ENCODE measurements at regions not wholly inside any gene's neighbourhood (a gene's known extent, or its start where the extent isn't known, plus 50 kb on each side); places are given as distances from the start of the nearest gene placed in this dataset.
"Not testable (repeated sequence)": the region's sequence is repeated elsewhere in the genome, so short reads cannot be mapped to it uniquely, and the experiment has no call there.

DNA sequence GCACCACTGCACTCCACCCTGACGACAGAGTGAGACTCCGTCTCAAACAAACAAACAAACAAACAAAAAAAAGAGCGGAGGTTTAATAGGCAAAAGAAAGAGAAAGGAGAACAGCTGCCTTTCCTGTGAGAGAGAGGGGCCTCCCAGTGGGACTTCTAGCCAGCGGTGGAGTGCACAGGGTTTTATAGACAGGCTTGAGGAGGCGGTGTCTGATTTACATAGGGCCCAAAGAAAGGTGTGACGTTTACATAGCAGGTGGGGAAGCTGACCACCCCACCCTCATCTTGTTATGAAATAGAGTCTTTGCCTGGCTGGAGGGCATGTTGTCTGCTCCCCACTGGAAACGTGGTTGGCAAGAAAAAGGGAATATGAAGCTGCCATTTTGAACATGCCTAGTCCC, 106.0 kb upstream of the CSNK1A1L start:
- DNase-seq = no peak

DNA sequence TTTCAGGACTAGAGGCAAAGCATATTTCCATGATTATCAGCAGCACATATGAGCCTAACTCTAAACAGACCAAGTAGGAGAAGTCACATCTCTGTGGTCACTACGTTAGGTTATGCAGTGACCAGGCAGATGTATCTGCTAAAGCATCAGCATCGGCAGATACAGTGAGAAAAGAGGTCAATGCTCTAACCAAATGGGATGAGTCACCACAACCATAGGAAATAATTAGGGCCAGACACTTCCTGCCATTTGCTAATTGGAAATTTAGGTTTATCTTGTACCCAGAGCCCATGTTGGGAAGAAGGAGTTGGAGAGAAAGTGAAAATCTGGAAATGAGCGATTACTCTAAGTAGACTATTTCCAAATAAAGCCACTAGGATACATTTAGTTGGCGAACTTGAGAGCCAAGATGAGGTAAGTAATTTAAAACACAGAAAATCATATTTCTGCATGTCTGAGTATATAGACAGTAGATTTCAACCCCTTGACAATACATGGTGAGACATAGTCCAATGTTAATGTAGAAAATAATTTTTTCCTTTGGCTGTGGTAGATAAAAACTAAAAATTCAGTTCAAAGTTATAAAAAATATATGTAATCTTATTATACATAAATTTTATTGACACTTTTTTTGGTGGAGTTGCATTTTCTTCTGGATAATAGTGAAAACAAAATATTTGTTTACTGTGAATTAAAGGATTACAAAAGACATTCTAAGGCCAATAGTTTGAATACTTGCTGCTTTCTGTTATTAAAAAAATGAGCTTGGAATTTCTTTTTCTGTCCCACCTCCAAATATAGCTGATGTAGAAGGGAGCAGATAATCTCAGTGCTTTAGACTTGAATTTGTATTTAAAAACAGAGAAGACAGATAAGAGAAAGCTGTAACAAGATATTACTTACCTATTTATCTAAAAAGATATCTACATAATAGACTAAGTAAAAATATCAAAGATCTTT, 104.4 kb upstream of the CSNK1A1L start:
- no peak for DNase-seq

DNA sequence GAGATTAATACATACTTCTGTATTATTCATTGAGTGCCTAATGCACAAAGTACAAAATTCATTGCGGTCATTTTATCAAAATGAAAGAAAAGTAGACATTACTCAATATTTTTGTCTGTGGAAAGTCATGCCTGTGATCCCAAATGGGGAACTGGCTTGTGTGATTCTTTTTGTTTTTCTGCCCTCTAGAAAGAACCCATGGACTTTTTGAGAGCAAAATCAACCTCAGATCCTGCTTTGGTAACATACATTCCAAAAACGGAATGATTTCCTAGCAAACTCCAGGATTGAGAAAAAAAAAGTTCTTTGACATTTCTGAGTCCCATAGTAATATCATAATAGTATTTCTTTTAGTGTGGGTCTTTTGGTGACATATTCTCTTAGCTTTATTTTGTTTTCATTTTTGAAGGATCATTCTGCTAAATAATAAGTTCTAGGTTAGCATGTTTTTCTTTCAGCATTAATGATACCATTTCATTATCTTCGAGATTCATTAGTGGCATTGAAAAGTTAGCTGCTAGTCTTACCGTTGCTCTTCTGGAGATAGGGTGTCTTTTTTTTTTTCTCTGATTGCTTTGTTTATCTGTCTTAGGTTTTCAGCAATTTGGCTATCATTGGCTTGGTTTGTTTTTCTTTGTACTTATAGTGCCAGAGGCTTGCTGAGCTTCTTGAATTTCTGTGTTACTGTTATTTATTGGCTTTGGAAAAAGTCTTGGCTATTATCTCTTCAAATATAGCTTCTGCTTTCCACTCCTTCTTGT, 102.4 kb upstream of the CSNK1A1L start:
- no peak for DNase-seq

DNA sequence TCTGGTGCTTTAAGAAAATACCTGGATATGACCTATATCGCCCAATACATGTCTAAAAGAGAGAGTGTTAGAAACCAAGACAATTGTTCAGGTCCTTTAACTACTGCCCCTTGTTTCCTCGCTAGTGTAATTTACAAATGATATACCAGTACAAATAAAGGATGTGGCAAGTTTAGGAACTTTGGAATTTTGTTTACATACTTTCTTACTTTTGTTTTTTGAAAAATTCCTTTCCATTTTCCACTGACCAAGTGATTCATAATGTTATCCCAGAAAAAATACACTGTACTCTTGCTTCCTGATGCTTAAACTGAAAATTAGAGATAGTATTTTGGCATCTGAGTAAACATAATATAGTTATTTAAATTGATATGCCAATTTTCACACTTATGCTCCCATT, 96.8 kb upstream of the CSNK1A1L start:
- no peak for DNase-seq

DNA sequence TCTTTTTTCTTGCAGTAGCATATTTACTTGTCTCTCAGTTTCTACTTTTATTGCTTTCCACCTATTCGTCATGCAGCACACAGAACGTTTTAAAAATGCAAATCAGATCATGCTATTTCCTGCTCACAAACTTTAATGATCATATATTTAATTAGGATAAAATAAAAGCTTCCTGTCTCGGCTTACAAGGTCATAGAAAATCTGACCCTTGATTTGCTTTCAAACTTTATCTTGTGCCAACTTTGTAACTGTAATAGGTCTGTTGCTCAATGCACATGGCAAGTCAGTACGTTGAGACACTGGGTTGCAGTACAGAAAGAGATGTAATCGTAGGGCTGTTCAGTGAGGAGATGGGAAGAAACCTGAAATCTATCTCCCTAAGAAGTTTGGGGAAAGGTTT, 95.6 kb upstream of the CSNK1A1L start:
- DNase-seq = no peak

DNA sequence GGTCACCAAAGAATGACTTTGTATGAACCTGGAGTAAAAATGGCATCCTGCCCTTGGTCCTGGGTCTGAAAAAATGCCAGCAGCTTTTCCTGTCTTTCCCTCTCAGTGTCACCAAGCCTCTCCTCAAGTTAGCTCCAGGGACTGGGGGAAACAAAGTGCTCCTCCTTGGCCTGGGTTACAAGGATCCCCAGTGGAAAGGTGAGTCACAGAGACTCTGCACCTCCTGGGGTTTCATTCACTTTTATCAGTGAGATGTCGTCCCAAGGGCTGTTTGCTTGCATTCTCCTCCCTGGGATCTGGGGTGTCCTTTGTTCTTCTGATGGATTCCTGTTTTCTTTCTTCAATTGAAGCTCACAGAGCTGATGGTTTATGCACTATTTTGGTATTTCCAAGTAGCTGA, 93.2 kb upstream of the CSNK1A1L start:
- no peak for DNase-seq

DNA sequence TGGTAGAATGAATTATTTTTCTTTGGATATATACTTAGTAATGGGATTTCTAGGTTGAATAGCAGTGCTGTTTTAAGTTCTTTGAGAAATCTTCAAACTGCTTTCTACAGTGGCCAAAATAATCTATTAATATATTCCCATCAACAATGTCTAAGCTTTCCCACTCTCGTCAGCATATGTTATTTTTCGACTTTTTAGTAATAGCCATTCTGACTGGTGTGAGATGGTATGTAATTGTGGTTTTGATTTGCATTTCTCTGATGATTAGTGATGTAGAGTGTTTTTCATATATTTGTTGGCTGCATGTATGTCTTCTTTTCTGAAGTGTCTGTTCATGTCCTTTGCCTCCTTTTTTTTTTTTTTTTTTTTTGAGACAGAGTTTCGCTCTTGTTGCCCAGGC, 90.2 kb upstream of the CSNK1A1L start:
- DNase-seq = no peak

DNA sequence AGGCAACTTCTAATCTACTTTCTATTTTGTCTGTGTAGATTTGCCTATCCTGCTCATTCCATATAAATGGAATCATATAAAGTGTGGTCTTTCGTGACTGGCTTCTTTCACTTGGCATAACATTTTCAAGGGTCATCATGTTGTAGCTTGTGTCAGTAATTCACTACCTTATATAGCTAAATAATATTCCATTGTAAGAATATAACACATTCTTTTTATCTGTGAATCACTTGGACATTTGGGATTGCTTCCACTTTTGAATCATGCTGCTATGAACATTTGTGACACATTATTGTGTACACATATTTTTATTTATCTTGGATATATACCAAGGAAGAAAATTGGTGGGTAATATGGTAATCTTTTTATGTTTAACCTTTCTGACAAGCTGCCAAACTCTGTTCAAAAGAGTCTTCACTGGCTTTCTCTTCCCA, 89.0 kb upstream of the CSNK1A1L start:
- DNase-seq = no peak

DNA sequence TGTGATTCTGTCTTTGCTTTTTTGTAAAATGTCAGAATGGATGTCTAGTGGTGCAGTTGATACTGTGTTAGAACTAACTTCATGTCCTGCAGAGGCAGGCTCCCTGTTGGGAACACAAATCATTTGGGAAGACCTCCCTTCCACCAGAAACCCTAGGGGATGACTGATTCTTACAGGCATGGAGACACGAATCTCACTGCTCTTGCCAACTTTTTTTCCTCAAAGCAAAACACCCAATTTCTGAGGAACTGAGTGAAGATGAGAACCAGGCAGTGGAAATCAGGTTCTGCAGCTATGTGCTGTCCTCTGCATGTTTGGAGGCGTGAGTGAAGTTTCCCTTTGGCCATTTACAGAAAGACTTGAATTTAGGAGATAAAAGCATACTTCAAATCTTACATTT, 87.5 kb upstream of the CSNK1A1L start:
- DNase-seq = no peak

DNA sequence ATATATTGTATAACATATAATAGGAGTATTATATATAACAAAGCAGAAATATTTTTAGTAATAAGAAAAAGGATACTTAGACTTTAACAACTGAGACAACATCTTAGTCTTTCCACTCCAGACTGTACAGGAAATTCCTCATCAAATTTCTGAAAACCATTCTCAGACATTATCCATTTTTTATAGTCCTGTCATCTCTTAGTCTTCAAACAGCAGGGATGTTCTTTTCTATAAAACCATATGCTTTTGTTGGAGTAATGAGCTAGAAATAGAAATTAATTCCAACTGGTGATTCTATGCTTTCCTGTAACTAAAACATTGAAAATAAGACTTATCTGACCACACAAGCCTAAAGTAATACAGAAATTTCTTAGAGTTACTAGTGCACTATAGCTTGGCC, 82.2 kb upstream of the CSNK1A1L start:
- no peak for DNase-seq

DNA sequence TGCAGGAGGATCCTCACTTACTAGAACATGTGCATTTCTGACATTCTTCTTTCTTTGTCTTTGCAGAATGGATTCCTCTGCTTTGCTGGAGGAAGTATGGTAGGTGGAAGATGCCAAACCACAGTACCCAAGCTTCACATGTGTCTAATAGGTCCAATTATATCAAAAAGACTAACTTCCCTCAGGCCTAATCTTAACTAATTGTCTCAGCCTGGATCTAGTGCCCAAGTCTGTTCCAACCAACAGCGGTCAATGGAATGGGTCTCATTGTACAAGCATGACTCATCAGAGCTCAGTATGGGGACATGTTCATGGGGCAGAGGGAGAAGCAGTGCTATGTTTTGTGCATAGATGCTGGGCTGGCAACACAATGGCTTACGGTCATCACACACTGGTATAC, 81.6 kb upstream of the CSNK1A1L start:
- no peak for DNase-seq

DNA sequence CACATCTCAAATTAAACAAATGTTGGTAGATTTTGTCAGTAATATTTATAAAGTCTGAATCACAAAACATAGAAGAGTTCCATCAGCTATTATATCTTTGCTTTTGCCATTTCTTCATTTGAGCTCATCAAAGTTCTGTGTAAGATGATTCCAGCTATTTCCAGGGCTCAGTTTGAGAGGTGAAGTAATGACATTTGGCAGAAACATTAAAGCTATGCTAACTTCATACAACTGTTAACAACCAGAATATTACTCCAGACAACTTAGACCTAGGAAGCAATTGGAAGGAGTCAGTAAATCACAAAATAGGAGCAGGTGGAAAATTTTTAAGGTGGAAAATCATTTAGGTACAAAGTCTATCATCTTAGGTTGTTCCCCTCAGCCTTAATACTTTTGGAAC, 76.2 kb upstream of the CSNK1A1L start:
- DNase-seq = no peak

DNA sequence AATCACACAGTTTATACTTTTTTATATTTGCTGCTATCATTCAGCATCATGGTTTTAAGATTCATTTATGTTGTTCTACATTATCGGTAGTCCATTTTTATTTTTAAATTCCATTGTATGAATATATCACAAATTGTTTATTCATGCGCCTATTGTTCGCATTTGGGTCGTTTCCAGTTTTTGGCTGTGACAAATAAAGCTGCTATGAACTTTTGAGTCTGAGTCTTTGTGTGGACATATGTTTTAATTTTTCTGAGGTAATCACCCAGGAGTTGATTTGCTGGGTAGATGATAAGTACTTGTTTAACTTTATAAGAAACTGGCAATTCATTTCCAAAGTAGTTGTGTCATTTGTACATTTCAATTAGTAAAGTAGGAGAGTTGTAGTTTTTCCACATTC, 74.2 kb upstream of the CSNK1A1L start:
- no peak for DNase-seq

DNA sequence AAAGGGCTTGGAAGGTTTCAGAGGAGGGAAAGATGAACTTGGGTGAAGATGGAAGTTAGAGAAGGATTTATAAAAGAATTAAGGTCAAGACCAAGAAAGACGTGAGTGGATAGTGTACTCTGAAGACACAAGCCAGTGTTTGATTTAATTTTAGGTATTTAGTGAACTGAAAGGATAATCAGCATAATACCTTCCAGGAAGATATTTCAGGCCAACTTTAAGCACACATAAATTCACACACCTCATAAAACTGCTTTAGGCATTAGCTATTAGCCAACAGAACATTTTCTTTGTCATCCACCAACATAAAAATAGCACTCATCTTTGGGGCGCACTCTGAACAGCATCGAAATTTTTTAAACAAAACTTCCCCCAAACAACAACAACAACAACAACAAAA, 71.7 kb upstream of the CSNK1A1L start:
- no peak for DNase-seq

DNA sequence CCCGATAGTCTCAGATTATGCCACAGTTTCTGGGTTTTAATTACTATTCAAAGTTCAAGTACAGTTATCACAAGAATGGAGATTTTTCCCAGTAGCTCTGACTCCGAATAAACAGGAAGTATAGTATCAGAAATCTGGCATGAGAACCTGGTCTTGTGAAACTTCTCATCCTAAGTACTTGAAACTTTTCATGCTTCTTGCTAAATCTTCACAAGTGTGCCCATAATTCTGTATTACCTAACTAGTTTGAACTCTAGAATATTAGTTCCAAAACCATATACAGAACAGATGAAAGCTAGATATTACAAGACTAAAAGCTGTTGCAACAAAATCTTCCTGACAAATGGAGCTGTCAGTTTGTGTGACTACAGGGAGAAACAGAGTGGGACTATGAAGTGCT, 70.5 kb upstream of the CSNK1A1L start:
- no peak for DNase-seq

DNA sequence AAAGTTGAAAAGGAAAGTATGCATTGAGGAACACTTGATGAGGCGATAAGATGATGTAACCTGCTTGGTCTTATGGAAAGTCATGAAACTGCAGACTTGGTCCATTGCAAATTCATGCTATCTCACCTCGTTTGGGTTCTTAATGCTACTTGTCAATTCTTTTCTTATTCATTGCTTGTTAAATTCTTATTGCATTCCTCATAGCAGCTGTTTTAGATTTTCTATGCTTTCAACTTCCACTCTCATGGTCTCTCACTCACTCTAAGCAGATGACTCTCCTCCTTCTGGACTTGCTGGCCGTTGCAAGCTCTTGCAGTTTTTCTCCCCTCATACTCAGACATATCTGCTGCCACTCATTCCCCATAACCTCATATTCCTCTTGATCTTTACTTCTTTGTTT, 67.8 kb upstream of the CSNK1A1L start:
- no peak for DNase-seq

DNA sequence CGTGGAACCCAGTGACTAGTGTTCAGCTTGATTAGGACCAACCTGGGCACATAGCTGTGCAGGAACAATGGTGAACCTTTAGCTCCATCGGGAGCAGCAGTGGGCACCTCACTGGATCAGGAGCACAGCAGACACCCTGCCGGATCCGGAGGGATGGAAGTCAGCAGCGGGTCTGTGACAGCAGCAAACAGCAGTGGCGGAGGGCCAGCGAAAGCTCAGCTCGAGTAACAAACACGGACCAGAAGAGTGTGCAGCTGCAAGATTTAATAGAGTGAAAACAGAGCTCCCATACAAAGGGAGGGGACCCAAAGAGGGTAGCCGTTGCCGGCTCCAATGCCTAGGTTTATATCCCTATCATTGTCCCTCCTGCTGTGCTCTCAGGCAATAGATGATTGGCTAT, 66.8 kb upstream of the CSNK1A1L start:
- not testable (repeated sequence) for DNase-seq

DNA sequence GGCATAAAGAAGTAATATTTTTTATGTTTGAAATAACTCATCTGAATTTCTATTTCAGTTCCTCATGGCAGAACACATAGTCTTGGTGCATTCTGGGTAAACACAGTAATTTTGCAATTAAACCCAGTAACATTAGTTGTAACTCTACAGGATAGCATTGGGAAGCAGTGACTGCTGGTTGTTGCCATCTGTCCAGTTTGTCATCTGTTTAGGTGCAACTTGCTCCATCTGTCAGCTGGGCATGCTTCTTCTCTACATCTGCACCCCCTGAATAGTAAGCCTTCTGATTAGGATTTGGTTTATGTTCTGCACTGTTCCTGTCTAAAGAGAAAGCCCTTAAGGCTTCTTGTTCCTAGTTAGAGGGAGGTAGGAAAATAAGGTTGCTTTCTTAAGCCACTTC, 63.5 kb upstream of the CSNK1A1L start:
- DNase-seq = no peak

DNA sequence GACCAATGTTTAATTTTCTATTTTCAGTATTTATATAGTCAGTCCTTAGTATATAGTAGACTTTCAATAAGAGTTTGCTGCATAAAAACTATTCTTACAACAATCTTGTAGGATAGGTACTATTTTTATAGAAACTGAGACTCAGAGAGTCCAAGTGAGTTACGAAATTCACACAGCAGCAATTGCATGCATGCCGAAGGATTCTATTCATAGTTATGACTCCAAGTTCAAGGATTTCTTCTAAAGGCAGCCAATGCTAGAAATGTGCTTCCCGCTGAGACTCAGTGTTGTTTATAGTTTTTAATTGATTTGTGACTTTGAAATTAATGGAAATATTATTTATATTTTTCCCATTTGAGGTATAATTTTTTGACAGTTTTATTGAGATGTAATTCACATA, 62.7 kb upstream of the CSNK1A1L start:
- no peak for DNase-seq

DNA sequence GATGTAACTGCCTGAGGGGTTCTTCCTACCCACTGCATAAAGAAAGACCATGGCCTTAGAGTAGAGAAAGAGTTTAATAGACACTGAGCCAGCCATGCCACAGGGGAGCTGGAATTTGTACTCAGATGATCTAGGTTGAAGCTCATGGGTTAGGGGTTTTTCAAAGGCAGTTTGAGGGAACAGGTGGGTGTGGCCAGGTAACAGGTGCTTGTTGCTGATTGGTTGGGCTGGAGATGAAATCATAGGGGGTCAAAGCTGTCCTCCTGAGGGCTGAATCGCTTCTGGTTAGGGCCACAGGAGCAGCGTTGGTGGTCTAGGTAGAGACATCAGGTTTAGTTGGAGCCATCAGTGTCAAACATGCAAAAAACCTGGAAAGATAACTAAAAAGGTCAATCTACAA, 59.2 kb upstream of the CSNK1A1L start:
- no peak for DNase-seq

DNA sequence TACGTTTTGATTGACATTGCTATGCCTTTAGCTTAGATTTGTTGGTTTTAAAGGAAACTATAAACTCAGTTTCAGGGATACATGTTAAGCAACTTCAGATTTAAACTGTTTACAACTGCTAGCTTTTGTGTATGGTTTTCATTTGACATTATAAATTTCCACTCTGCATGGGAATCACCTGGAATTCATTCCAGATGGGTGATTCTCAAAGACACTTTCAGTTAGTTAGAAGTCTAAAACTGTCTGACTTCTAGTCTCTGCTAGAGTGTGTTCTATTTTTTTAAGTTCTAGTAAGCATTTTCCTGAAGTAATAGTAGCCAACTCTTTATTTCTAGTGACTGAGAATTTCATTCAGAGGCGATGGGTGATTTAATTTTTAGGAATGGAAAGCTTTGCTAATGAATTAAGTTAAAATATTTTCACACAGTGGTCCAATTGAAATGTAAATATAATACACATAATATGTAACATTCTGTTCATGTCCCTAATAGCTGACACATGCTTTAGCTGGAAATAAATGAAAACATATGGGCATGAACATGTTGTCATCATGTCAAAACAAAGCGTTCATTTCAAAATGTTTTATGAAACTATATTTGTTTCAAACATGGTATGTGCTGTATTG, 58.3 kb upstream of the CSNK1A1L start:
- no peak for DNase-seq

DNA sequence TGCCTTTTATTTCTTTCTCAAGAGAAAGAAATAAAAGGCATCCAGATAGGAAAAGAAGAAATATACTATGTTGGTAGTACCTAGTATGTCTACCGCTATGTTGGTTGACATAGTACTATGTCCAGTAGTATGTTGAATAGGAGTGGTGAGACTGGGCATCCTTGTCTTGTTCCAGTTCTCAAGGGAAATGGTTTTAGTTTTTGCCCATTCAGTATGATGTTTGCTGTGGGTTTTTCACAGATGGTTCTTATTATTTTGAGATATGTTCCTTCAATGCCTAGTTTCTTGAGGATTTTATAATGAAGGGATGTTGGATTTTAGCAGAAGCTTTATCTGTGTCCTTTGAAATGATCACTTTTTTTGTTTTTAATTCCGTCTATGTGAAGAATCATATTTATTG, 53.0 kb upstream of the CSNK1A1L start:
- no peak for DNase-seq

DNA sequence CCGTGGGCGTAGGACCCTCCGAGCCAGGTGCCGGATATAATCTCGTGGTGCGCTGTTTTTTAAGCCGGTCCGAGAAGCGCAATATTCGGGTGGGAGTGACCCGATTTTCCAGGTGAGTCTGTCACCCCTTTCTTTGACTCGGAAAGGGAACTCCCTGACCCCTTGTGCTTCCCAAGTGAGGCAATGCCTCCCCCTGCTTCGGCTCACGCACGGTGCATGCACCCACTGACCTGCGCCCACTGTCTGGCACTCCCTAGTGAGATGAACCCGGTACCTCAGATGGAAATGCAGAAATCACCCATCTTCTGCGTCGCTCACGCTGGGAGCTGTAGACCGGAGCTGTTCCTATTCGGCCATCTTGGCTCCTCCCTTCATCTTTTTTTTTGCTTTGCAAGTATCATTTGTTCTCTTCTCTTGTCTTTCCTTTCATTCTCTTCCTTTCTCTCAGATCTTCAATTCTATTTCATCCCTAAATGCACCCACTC, 50.2 kb upstream of the CSNK1A1L start:
- DNase-seq = not testable (repeated sequence)
